ENCODE measurements at regions not wholly inside any gene's neighbourhood (a gene's known extent, or its start where the extent isn't known, plus 50 kb on each side); places are given as distances from the start of the nearest gene placed in this dataset.

GRCh38 chr6:47392251-47392650, 82.5 kb upstream of the TNFRSF21 start:
- Histone ChIP-seq H3K27me3 (no peaks in the 10 kb centered on the region), H3K27ac (no peak overlapping the region), H3K4me1 (no peaks in the 10 kb centered on the region), H3K4me3 (no peak overlapping the region), H3K36me3 (replicated peaks in 1 of 2; ENCODE audit: insufficient read depth in 1 of 2, low read depth in 2 of 2) (no peaks in the 10 kb centered on the region), H3K9me3 (no peaks in the 10 kb centered on the region)
- WGBS, 2 donors: 84% methylated on average over 1 of the region's 1 CpG; no CpG with 5 or more reads in 1 of the 2 donors
- intact Hi-C loops (cut with DNase I): no loop called here
- ATAC-seq (no peak), DNase-seq (no peak)
- TF ChIP-seq POLR2A (IDR thresholded peaks at IDR 0.05): no peak

GRCh38 chr6:47396401-47397069, 81.1 kb upstream of the CD2AP start:
- Histone ChIP-seq H3K4me3 (no peak overlapping the region), H3K36me3 (replicated peaks in 1 of 2; ENCODE audit: insufficient read depth in 1 of 2, low read depth in 2 of 2) (no peaks in the 10 kb centered on the region), H3K27ac (no peak overlapping the region), H3K27me3 (no peaks in the 10 kb centered on the region), H3K4me1 (no peaks in the 10 kb centered on the region), H3K9me3 (no peaks in the 10 kb centered on the region)
- ATAC-seq (no peak), DNase-seq (no peak)
- intact Hi-C loops (cut with DNase I): no loop called here
- 84 to 97% methylated on average over 2 of the region's 2 CpGs for WGBS, 2 donors
- TF ChIP-seq CTCF (IDR thresholded peaks at IDR 0.05) (no peak), POLR2A (IDR thresholded peaks at IDR 0.05) (no peak)

- Histone ChIP-seq H3K27ac (no peak overlapping the region), H3K4me3 (no peak overlapping the region), H3K36me3 (replicated peaks in 1 of 2; ENCODE audit: insufficient read depth in 1 of 2, low read depth in 2 of 2) (no peaks in the 10 kb centered on the region), H3K4me1 (no peaks in the 10 kb centered on the region), H3K9me3 (no peaks in the 10 kb centered on the region), H3K27me3 (no peaks in the 10 kb centered on the region)
- DNase-seq: no peak
- TF ChIP-seq CTCF (IDR thresholded peaks at IDR 0.05): no peak
- TF ChIP-seq POLR2A (IDR thresholded peaks at IDR 0.05): no peak
- 83 to 89% methylated on average over 3 of the region's 3 CpGs for WGBS, 2 donors
- intact Hi-C loops (cut with DNase I): no loop called here
- ATAC-seq: no peak
Observed at GRCh38 chr6:47400581-47400980, 77.0 kb upstream of the CD2AP start.

- no peaks in the 10 kb centered on the region for H3K36me3 ChIP-seq (replicated peaks in 1 of 2; ENCODE audit: insufficient read depth in 1 of 2, low read depth in 2 of 2)
- intact Hi-C loops (cut with DNase I): no loop called here
- no peak for DNase-seq
- no peak overlapping the region for H3K27ac ChIP-seq
- H3K4me1 ChIP-seq: no peaks in the 10 kb centered on the region
- TF ChIP-seq POLR2A (IDR thresholded peaks at IDR 0.05) (no peak), CTCF (IDR thresholded peaks at IDR 0.05) (no peak)
- no peaks in the 10 kb centered on the region for H3K9me3 ChIP-seq
- no peak overlapping the region for H3K4me3 ChIP-seq
- H3K27me3 ChIP-seq: no peaks in the 10 kb centered on the region
- WGBS, 2 donors: 84 to 87% methylated on average over 3 of the region's 3 CpGs
- no peak for ATAC-seq
Observed at GRCh38 chr6:47402081-47402480, 75.5 kb upstream of the CD2AP start.

GRCh38 chr6:47403056-47403455, 74.5 kb upstream of the CD2AP start:
- Histone ChIP-seq H3K4me1 (no peaks in the 10 kb centered on the region), H3K9me3 (no peaks in the 10 kb centered on the region), H3K27ac (no peak overlapping the region), H3K36me3 (replicated peaks in 1 of 2; ENCODE audit: insufficient read depth in 1 of 2, low read depth in 2 of 2) (no peaks in the 10 kb centered on the region), H3K4me3 (no peak overlapping the region), H3K27me3 (no peaks in the 10 kb centered on the region)
- 90 to 95% methylated on average over 2 of the region's 2 CpGs for WGBS, 2 donors
- intact Hi-C loops (cut with DNase I): no loop called here
- no peak for ATAC-seq
- TF ChIP-seq POLR2A (IDR thresholded peaks at IDR 0.05): no peak
- TF ChIP-seq CTCF (IDR thresholded peaks at IDR 0.05): no peak
- DNase-seq: no peak
